ENCODE measurements at regions not wholly inside any gene's neighbourhood (a gene's known extent, or its start where the extent isn't known, plus 50 kb on each side); places are given as distances from the start of the nearest gene placed in this dataset.

DNA sequence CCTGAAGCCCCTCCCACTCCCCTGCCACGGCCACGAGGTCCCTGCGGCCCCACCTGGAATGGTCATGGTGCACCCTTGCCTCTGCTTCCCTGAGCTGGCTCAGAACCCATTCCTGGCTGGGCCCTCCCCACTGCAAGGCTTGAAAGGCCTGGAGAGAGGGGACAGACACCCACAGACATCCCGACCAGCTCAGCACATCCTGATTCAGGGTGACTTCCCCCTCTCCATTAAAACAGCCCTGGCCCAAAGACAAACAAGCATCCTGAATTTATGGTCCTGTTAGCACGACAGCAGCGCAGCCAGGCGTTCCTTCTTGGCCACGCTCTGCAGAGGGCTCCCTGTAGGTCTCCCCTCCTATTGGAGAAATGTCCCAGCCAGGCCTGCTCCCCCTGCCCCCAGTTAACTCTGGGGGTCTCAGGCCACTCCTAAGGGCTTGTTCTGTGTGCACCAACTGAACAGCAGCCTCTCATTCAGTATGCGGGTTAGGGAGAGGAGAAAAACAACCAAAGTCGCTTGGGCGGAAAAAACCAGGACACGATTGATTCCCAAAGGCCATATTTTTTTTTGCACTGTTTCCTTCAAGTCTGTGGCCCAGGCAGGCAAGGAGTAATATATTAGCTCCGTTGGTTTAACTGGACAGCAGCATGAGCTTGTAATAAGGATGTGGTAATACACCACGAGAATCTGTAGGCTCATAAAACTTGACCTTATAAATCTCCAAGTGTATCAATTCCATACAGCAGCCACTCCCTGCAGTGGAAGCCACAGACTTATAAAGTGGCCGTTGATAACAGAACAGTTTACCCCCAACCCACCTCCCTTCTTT lies 106.7 kb upstream of the MSX1 start:
- ATAC-seq (ENCODE audit: poor library complexity) (no peak), DNase-seq (no peak)
- intact Hi-C loops (cut with DNase I) = no loop called here

DNA sequence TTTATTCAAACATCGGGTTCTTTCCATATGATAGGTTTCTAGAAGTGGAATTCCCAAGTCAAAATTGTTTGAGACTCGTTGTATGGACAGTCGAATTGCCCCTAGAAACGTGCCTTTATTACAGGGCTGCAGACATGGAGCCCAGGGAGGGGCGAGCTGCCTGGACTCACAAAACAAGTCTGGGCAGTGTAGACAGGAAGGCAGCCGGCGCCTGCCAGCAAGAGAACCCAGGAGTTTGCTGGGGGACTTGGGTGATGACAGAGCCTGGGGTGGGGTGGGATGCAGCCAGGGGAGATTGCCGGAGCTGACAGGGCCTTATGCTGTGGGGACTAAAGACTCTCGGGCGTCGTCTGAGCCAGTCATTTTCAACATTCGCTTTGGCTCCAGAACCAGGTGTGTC lies 107.4 kb upstream of the MSX1 start:
- intact Hi-C loops (cut with DNase I) = no loop called here
- DNase-seq (no peak), ATAC-seq (ENCODE audit: poor library complexity) (no peak)

GRCh38 chr4:4750187-4750586 lies 109.3 kb upstream of the MSX1 start:
- intact Hi-C loops (cut with DNase I) = no loop called here
- ATAC-seq (ENCODE audit: poor library complexity) (no peak), DNase-seq (no peak)

DNA sequence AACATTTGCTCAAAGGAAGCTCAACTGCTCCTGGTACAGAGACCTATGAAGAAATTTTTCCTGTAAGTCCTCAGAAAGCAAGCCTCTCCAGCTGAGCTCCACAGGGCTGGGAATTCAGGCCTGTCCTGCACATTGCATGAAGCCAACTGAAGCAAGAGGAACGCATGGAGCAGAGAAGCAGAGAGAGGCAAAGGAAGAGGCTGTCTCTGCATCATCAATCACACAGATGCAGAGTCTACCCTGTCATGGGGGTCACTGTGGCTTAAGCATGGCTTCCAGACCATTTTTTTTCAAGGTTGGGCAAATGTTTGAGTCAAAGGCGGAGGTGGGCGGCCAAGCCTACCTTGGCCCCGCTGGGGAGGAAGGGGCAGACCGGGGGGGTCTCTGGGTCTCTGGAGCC lies 110.3 kb upstream of the MSX1 start:
- intact Hi-C loops (cut with DNase I) = no loop called here
- ATAC-seq (ENCODE audit: poor library complexity) = no peak
- no peak for DNase-seq

DNA sequence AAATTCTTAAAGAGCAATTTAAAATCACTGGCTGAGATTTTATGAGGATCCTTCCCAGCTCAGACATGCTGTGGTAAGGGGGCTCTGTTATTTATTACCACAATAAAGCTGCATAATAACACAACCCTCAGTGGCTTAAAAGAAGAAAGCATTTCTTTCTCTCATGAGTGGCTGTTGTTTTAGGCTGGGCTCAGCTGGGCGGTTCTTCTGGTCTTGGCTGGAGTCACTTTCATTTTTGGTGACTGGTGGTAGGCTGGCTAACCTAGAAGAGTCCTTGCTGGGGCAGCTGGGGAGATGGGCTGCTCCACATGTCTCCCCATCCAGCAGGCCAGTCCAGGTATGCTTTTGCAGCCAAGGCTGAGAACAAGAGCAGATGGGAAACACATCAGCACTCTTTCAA lies 113.0 kb upstream of the MSX1 start:
- intact Hi-C loops (cut with DNase I) = no loop called here
- DNase-seq = no peak

GRCh38 chr4:4740071-4740470 lies 119.4 kb upstream of the MSX1 start:
- DNase-seq = no peak
- intact Hi-C loops (cut with DNase I) = no loop called here
- ATAC-seq (ENCODE audit: poor library complexity) = no peak

More for the DNA sequence above, 113.0 kb upstream of the MSX1 start:
- ATAC-seq (ENCODE audit: poor library complexity) = no peak

DNA sequence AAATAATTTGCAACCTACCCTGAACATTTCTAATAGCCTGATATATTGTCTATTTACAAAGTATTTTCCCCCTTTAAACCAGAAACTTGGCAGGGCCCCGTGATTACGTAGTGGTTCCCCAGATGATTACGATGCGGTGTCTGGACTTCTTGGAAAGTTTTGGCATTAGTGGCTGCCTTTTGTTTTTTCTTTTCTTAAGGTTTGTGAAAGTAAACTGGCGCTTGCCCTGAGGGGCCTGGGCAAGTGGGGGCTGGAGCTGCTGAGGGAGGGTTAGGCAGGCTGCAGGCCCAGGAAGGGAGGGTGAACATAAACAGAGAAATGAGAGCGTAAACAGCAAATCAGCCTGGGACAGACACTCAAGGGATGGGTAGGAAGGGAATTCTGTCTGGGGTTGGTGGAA lies 123.6 kb upstream of the MSX1 start:
- DNase-seq = no peak

DNA sequence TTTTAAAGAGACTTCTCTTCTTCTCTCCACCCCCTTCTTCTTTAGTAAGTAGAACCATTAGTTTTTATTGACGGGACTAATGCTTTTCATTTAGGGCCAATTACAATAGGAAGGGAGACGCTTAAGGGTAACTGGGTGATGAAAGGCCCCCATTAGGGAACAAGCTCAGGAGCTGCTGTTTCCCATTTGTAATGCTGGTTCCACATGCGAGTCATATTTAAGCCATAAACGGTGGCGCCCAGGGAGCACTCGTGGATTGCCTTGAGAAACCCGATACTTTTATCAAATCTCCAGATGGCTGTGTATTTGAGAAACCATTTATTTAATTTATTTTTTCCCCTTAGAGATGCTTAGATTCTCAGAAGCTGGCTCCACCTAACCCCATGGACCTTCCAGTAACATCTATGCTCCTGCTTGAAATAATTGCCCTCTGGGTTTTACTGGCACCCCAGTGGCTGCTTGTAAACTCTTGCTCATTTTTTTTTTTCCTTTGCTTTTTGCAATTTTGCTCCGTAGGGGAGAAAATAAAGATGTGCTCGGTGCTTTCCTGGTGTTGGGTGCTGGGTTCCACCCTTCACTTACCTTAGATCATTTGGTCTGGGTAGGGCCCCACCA lies 124.2 kb upstream of the MSX1 start:
- DNase-seq (no peak), ATAC-seq (ENCODE audit: poor library complexity) (no peak)
- intact Hi-C loops (cut with DNase I) = no loop called here

More for the DNA sequence above, 123.6 kb upstream of the MSX1 start:
- no peak for ATAC-seq (ENCODE audit: poor library complexity)
- intact Hi-C loops (cut with DNase I) = no loop called here

- DNase-seq = no peak
- intact Hi-C loops (cut with DNase I) = no loop called here
- no peak for ATAC-seq (ENCODE audit: poor library complexity)
Measured at GRCh38 chr4:4734425-4734824, 125.0 kb upstream of the MSX1 start.

DNA sequence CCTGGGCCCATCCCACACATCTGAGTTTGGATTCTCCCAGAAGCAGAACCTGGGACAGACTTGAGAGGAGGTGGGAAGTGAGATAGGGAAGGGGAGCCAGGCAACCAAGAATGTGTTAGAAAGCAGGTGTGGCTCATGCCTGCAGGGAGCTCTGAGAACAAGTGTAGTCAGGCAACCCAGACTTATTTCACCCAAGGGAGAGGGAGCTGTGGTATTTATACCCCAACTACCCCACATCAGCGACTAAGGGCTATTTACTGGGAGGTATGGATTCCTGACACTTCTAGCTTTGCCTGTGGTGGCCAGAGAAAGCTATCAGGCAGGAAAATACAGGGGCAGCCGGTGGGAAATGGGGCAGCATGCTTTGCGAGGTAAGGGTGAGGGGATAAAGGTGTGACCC lies 125.8 kb upstream of the MSX1 start:
- DNase-seq (no peak), ATAC-seq (ENCODE audit: poor library complexity) (no peak)
- intact Hi-C loops (cut with DNase I) = no loop called here

DNA sequence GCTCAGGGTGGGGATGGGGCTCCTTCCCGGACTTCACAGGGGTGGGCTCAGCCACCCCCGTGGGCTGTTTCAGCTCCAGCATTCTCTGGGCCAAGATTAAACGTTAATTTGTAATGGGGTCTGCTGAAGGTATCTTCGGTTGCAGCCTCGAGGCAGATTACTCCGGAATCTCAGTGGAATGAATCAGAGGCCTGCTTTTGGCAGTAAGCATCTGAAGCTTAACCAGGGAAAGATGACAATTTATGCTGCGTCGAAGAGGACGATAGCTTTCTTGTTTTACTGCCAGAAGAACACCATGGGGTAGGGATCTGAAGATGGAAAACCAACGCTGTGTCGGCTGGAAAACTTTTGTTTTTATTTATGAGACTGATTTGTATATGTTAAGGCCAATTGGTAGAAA lies 129.2 kb upstream of the MSX1 start:
- no peak for ATAC-seq (ENCODE audit: poor library complexity)
- intact Hi-C loops (cut with DNase I) = no loop called here
- no peak for DNase-seq

GRCh38 chr4:4729206-4729605 lies 130.3 kb upstream of the MSX1 start:
- no peak for DNase-seq
- ATAC-seq (ENCODE audit: poor library complexity) = no peak
- intact Hi-C loops (cut with DNase I) = no loop called here

- DNase-seq (no peak), ATAC-seq (ENCODE audit: poor library complexity) (no peak)
- intact Hi-C loops (cut with DNase I) = no loop called here
Measured at GRCh38 chr4:4727536-4727935, 131.9 kb upstream of the MSX1 start.

DNA sequence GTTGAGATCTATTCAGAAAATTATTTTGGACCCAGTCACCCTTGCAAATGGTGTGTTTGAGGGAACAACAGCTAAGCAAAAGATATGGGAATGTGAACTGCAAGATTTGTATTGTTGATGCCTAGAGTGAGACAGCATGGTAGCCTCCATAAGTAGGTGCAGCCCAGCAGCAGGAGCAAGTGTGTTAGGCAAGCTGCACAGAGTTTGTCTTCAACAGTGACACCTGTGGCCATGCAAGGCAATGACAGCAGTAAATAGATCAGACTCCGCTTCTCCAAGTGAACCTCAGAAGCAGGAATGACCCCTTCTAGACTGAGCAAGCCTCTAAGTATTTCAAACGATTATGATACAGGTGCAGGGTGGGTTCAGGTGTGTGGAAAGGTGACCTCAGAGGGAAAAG lies 133.4 kb upstream of the MSX1 start:
- no peak for DNase-seq
- intact Hi-C loops (cut with DNase I) = no loop called here

DNA sequence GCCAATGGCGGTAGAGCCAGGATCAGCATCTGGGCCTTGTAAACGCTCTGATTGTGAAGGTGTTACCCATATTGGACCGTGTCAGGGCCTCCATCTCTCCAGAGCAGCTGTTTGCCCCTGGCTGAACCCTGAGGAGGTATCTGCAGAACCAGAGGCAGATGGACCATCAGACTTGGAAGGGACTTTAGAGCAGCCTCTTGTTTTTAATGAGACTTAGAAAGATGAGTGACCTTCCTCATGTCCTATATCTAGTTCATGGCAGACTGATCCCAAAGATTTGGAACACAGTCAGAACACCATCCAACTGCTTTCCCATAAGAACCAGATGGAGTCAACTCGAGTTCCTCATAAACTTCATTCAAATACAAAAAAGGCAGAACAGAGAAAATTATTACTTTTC lies 135.1 kb upstream of the MSX1 start:
- DNase-seq (no peak), ATAC-seq (ENCODE audit: poor library complexity) (no peak)
- intact Hi-C loops (cut with DNase I) = no loop called here

More for the DNA sequence above, 133.4 kb upstream of the MSX1 start:
- ATAC-seq (ENCODE audit: poor library complexity) = no peak

GRCh38 chr4:4721636-4722035 lies 137.8 kb upstream of the MSX1 start:
- DNase-seq (no peak), ATAC-seq (ENCODE audit: poor library complexity) (no peak)
- intact Hi-C loops (cut with DNase I) = no loop called here

GRCh38 chr4:4720646-4721045 lies 138.8 kb upstream of the MSX1 start:
- intact Hi-C loops (cut with DNase I) = no loop called here
- ATAC-seq (ENCODE audit: poor library complexity) = no peak
- no peak for DNase-seq

GRCh38 chr4:4719436-4719835 lies 140.0 kb upstream of the MSX1 start:
- DNase-seq (no peak), ATAC-seq (ENCODE audit: poor library complexity) (no peak)
- intact Hi-C loops (cut with DNase I) = no loop called here

- DNase-seq (no peak), ATAC-seq (ENCODE audit: poor library complexity) (no peak)
- intact Hi-C loops (cut with DNase I) = no loop called here
Measured at GRCh38 chr4:4717692-4718091, 141.8 kb upstream of the MSX1 start.

GRCh38 chr4:4714331-4714730 lies 145.1 kb upstream of the MSX1 start:
- intact Hi-C loops (cut with DNase I) = no loop called here
- ATAC-seq (ENCODE audit: poor library complexity) (no peak), DNase-seq (no peak)

Measured in Right ventricle myocardium superior (tissue), 1 donor.